SIG-M5 (cell line): ENCODE measurements at regions not wholly inside any gene's neighbourhood (a gene's known extent, or its start where the extent isn't known, plus 50 kb on each side); places are given as distances from the start of the nearest gene placed in this dataset.
"Not testable (repeated sequence)": the region's sequence is repeated elsewhere in the genome, so short reads cannot be mapped to it uniquely, and the experiment has no call there.

Source experiments
- DNase-seq: peaks from one replicate; lab custom pipeline; 2025; lab: John Stamatoyannopoulos, UW

GRCh38 chr12:42030588-42030987 is 114.1 kb downstream of the GXYLT1 start:
- DNase-seq, result no peak

DNA sequence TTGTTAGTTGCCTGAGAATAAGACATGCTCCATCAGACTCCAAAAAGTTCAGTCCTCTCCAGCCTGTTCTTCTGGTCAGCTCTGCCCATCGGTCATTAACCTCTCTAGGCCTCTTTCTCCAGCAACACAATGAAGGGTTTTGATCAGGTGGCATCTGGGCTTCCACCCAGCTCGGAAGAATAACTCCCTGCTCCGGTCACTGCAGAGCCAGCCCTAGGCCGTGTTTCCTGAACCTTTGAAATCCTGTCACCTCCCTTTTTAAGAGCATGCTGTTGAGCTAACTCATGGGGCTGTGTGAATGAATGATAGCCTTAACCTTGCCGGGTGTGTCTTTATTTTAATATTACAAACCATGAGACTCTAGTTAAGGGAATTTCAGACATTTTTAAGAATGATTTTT is 117.1 kb downstream of the GXYLT1 start:
- no peak for DNase-seq

GRCh38 chr12:42024495-42024830 is 120.2 kb downstream of the GXYLT1 start:
- no peak for DNase-seq

GRCh38 chr12:42023733-42024494 is 120.8 kb downstream of the GXYLT1 start:
- no peak for DNase-seq

DNA sequence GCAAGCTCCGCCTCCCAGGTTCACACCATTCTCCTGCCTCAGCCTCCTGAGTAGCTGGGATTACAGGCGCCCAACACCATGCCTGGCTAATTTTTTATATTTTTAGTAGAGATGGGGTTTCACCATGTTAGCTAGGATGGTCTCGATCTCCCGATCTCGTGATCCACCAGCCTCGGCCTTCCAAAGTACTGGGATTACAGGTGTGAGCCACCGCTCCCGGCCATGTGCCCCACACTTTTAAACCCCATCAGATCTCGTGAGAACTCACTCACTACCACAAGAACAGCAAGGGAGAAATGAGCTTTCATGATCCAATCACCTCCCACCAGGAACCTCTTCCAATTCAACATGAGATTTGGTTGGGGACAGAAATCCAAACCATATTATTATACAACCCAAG is 122.7 kb downstream of the GXYLT1 start:
- DNase-seq, result not testable (repeated sequence)

DNA sequence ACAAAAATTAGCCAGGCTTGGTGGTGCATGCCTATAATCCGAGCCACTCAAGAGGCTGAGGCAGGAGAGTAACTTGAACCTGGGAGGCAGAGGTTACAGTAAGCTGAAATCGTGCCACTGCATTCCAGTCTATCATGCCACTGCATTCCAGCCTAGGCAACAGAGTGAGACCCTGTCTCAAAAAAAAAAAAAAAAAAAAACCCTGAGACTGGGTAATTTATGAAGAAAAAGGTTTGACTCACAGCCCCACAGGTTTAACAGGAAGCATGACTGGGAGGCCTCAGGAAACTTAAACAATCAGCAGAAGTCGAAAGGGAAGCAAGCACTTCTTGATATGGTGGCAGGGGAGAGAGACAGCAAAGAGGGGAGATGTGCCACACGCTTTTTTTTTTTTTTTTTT is 123.2 kb downstream of the GXYLT1 start:
- no peak for DNase-seq

DNA sequence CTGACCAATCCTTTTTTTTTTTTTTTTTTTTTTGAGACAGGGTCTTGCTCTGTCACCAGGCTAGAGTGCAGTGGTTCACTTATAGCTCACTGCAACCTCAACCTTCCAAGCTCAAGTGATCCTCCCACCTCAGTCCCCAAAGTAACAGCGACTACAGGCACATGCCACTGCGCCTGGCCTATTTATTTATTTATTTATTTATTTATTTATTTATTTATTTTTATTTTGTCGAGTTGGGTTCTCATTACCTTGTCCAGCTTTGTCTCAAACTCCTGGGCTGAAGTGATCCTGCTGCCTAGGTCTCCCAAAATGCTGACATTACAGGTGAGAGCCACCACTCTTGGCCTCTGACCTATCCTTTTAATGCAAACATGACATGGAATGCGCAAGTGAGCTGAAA is 124.4 kb downstream of the GXYLT1 start:
- no peak for DNase-seq

GRCh38 chr12:42019746-42020145 is 124.9 kb downstream of the GXYLT1 start:
- no peak for DNase-seq

- no peak for DNase-seq
These were observed 127.6 kb downstream of the GXYLT1 start for GRCh38 chr12:42017051-42017450.

DNA sequence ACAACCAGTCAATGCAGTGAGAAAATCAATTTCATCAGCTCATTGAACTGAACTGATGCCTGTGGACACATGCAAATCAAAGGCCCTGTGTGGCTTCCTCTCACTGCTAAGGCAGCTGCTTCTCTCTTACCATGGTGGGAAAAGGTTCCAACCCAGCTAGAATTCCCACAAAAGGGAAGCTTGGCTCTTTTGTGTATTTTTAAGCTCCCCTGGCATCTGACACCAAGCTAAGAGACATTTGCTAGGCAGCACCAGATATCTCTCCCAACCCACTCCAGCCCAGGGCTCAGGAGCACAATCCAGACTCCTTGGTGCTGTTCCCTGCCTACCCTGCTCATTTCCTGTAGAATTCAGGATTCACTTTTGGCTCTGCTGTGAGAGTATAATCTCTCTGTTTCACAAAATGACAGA is 129.6 kb downstream of the GXYLT1 start:
- DNase-seq, result no peak

DNA sequence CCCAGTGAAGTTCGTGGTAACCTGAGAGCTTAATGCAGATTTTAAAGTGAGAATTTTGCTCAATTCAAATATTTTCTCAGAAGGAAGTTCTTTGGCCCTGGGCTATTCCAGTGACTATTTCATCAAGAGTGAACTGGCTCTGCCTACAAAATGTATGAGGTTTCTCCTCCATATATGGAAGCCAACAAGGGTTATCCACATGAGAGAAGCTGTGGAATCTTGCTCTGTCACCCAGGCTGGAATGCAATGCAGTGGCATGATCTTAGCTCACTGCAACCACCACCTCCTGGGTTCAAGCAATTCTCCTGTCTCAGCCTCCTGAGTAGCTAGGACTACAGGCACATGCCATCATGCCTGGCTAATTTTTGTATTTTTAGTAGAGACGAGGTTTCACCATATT is 132.2 kb downstream of the GXYLT1 start:
- not testable (repeated sequence) for DNase-seq

DNA sequence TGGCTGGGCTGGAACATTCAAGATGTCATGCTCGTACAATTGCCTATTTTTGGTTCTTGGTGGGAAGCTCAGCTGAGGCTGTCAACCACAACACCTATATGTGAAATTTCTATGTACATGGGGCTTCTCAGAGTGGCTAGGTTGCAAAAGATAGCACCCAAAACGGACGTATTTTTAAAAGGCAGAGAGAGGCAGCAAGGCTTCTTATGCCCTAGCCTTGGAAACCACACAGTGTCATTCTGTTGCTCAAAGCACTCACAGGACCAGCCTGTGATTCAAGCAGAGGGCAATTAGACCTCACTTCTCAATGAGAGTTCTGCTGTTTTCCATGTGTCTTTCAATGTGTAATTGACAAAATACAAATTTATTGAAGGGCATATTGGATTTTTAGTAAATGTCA is 134.0 kb downstream of the GXYLT1 start:
- no peak for DNase-seq

DNA sequence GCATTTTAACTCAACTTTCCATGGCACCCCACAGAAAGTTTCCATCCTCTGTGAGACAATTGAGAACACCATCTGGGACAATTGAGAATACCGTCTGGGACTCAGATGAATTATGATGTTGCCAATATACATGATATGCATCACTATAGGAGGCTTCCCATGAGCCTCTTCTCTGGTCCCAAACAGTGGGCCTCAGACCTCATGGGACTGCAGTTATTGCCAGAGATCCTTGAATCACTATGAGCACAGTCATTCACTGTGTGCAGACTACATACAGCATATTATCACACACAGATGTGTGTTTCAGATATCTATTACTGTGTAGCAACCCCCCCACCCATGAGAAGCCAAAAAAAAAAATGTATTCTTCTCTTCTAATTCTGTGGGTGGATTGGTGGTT is 134.4 kb downstream of the GXYLT1 start:
- no peak for DNase-seq

GRCh38 chr12:42008996-42009395 is 135.7 kb downstream of the GXYLT1 start:
- DNase-seq, result no peak

DNA sequence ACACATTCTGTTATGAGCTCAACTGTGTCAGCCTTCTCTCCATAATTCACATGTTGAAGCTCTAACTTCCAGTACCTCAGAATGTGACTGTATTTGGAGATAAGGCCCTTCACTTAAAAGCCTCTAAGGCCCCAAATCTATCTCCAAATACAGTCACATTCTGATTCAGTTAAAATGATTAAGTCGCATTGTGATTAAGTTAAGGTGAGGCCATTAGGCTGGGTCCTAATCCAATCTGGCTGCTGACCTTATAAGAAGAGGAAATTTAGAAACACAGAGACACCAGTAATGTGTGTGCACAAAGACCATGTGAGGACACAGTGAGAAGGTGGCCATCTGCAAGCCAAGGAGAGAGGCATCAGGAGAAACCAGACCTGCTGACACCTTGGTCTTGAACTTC is 141.6 kb downstream of the GXYLT1 start:
- no peak for DNase-seq

DNA sequence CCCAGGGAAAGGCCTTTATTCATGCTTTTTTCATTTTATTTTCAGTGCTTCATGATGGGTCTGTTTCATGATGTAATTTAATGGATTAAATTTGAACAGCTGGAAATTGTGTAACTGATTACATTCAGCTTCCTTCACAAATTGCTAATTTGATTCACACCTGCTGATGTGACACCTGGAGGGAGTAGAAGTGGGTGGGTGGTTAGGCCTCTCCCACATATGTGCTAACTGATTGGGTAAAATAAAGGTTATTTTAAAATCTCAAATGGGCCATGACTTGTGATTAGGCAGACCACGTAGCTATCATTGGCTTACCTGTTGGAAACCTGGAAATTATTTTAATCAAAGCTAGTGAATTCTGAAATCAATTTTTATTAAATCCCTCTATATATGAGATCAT is 142.1 kb downstream of the GXYLT1 start:
- DNase-seq, result no peak

- DNase-seq, result no peak
These were observed 146.2 kb downstream of the GXYLT1 start for GRCh38 chr12:41998436-41998835.

DNA sequence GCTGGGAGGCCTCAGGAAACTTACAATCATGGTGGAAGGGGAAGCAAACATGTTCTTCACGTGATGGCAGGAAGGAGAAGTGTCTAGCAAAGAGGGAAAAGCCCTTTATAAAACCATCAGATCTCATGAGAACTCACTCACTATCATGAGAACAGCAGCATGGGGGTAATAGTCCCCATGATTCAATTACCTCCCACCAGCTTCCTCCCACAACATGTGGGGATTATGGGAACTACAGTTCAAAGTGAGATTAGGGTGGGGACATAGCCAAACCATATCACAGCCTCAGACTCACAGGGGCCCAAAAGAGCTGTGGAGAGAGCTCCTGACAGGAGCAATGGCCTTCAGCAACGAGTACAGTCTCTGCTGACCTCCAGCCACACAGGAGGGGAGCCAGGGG is 151.4 kb downstream of the GXYLT1 start:
- no peak for DNase-seq

DNA sequence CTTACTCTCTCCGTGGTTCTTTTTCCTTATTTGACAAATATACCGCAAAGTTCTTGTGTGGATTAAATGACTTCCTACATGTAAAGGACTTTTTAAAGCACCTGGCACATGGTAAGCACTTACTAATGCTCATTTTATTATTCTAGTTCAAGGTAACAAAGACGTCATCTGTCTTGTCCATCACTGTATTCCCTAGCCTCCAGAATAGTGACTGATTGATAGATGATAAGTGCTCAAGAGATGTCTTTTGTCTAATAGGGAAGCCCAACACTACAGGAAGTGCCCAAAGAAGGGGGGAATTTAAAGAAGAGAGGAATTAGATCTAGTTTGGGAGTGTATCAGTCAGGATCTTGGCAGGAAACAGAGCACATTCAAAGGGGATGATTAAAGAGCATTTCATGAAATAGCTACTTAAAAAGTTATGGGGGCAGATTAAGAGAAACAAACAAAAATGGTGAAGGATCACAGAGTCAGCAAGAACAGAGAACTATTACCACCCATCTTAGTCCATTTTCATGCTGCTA is 151.9 kb downstream of the GXYLT1 start:
- no peak for DNase-seq

DNA sequence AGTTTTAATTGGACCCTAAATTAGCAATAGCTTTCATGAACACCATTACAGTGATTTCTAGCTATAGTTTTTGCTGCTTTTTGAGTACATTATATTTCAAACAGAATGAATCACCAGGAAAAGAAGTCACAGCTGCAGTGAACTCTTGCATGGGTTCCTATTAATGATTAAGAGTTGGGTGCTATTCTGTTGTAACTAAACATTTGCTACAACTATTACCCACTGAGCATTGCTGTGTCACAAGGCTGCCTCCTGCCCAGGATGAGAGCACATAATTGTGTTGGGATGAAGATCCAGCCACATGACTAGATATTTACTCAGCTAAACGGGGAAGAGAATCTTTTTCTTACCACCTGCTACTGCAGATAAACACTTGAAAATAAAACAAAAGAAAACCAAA is 152.7 kb downstream of the GXYLT1 start:
- no peak for DNase-seq

DNA sequence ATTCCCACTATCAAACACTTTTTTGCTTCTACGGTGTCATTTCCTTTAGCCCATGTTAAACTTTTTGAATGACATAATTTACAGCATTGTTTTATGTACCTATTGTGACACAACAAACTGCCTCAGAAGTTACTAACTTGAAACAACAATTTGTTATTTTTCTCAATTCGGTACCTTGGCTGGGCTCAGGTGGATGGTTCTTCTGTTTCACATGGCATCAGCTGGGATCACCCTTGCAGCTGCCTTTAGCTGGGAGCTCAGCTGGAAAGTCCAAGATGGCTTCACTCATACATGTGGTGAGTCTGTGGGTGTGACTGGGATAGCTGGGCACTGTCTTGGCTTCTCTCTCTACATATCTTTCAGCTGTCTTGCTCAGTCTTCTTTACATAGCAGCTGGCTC is 156.0 kb downstream of the GXYLT1 start:
- no peak for DNase-seq

- not testable (repeated sequence) for DNase-seq
These were observed 158.2 kb downstream of the GXYLT1 start for GRCh38 chr12:41986513-41986912.

DNA sequence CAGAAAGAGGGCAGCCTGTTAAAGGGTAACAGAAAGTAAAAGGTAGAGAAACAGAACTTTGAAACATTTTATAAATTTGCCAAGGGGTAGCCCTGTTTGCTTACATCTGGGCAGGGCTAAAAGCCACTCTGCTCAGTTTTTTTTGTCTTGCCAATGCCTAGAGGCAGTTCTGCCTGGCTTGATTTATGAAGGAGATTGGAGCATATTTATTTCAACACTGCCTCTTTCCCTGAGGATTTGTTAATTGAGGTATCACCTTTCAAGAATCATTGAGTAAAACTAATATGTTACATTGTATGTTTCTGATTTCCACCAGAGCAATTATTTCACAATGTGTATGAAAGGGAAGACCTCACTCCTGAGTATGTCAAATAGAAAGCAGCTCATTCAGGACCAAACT is 160.8 kb downstream of the GXYLT1 start:
- no peak for DNase-seq

GRCh38 chr12:41983394-41983793 is 161.3 kb downstream of the GXYLT1 start:
- DNase-seq, result no peak
